A673 (cell line): ENCODE measurements at regions not wholly inside any gene's neighbourhood (a gene's known extent, or its start where the extent isn't known, plus 50 kb on each side); places are given as distances from the start of the nearest gene placed in this dataset.

Source experiments
- EZH2 ChIP-seq: fragments of 200-600 bp; sonication (generic); IDR thresholded peaks from 2 replicates; pipeline ENCODE4 v1.6.1; 2017; ENCODE audit warnings: borderline replicate concordance, low read depth, mild to moderate bottlenecking, mixed read lengths, antibody characterized with exemption, low read length; ENCODE audit not compliant: poor library complexity, severe bottlenecking
- TF ChIP-seq, protein P1 (sequence below): fragments of 300-800, 200-600 bp; sonication (generic); conservative IDR thresholded peaks from 2 replicates; pipeline ENCODE4 v1.5.1; 2017; ENCODE audit warnings: low read depth, mild to moderate bottlenecking, antibody characterized with exemption, low read length, moderate library complexity, mixed read lengths

DNA sequence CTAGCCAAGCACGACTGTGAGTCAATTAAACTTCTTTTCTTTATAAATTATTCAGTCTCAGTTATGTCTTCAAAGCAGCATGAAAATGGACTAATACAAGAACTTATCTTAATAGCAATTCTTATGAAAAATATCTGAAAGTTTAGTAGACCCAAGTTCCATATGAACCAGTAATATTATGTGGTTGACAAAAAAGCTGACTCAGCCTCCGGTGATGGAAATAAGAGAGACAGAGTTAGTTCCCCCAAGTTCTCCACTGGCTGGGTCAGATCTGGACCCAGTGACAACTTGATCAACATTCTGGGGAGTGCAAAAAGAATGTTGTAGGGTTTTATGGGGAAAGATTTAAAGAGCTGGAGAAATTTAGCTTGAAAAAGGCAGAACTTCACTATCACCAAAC lies 72.5 kb upstream of the DNAH14 start:
- TF ChIP-seq, protein P1, sequence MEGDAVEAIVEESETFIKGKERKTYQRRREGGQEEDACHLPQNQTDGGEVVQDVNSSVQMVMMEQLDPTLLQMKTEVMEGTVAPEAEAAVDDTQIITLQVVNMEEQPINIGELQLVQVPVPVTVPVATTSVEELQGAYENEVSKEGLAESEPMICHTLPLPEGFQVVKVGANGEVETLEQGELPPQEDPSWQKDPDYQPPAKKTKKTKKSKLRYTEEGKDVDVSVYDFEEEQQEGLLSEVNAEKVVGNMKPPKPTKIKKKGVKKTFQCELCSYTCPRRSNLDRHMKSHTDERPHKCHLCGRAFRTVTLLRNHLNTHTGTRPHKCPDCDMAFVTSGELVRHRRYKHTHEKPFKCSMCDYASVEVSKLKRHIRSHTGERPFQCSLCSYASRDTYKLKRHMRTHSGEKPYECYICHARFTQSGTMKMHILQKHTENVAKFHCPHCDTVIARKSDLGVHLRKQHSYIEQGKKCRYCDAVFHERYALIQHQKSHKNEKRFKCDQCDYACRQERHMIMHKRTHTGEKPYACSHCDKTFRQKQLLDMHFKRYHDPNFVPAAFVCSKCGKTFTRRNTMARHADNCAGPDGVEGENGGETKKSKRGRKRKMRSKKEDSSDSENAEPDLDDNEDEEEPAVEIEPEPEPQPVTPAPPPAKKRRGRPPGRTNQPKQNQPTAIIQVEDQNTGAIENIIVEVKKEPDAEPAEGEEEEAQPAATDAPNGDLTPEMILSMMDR: no peak
- no peak for TF ChIP-seq EZH2
